ENCODE measurements at regions not wholly inside any gene's neighbourhood (a gene's known extent, or its start where the extent isn't known, plus 50 kb on each side); places are given as distances from the start of the nearest gene placed in this dataset.

DNA sequence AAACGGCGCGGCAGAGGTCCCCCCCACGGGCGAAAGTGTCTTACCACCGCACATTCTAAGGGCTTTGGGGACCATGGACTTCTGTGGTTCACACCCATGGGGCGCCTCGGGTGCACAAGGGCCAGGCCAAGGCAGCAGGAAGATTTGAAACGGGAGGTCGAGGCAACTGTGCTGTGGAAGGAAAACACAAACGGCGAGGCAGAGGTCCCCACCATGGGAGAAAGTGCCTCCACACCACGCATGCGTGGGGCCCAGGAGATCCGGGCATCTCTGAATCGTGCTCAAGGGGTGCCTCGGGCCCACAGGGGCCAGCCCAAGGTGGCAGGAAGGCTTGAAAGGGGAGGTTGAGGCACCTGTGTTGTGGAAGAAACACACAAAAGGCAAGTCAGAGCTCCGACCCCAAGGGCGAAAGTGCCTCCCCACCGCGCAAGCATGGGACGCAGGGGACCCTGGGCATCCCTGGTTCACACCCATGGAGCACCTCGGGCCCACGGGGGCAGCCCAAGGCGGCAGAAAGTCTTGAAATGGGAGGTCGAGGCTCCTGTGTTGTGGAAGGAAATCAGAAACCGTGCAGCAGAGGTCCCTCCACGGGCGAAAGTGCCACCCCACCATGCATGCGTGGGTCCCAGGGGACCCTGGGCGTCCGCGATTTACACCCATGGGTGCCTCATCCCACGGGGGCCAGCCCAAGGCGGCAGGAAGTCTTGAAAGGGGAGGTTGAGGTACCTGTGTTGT is 371.0 kb downstream of the ALG10 start:
- TF ChIP-seq EP300 (IDR thresholded peaks at IDR 0.05; ENCODE audit: borderline replicate concordance in 1 of 2, low read depth in 1 of 2, low read length in 1 of 2), result no peak
- no peak for TF ChIP-seq EZH2phosphoT487 (IDR thresholded peaks at IDR 0.05; ENCODE audit: borderline replicate concordance, low read depth)
- TF ChIP-seq, protein P1, sequence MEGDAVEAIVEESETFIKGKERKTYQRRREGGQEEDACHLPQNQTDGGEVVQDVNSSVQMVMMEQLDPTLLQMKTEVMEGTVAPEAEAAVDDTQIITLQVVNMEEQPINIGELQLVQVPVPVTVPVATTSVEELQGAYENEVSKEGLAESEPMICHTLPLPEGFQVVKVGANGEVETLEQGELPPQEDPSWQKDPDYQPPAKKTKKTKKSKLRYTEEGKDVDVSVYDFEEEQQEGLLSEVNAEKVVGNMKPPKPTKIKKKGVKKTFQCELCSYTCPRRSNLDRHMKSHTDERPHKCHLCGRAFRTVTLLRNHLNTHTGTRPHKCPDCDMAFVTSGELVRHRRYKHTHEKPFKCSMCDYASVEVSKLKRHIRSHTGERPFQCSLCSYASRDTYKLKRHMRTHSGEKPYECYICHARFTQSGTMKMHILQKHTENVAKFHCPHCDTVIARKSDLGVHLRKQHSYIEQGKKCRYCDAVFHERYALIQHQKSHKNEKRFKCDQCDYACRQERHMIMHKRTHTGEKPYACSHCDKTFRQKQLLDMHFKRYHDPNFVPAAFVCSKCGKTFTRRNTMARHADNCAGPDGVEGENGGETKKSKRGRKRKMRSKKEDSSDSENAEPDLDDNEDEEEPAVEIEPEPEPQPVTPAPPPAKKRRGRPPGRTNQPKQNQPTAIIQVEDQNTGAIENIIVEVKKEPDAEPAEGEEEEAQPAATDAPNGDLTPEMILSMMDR (IDR thresholded peaks at IDR 0.05), result no peak
- no peak for TF ChIP-seq TAF1 (IDR thresholded peaks at IDR 0.05; ENCODE audit: borderline replicate concordance, low read depth, low read length)
- TF ChIP-seq CHD2 (IDR thresholded peaks at IDR 0.05; ENCODE audit: low read length, partially characterized antibody), result no peak
- TF ChIP-seq, protein P2, sequence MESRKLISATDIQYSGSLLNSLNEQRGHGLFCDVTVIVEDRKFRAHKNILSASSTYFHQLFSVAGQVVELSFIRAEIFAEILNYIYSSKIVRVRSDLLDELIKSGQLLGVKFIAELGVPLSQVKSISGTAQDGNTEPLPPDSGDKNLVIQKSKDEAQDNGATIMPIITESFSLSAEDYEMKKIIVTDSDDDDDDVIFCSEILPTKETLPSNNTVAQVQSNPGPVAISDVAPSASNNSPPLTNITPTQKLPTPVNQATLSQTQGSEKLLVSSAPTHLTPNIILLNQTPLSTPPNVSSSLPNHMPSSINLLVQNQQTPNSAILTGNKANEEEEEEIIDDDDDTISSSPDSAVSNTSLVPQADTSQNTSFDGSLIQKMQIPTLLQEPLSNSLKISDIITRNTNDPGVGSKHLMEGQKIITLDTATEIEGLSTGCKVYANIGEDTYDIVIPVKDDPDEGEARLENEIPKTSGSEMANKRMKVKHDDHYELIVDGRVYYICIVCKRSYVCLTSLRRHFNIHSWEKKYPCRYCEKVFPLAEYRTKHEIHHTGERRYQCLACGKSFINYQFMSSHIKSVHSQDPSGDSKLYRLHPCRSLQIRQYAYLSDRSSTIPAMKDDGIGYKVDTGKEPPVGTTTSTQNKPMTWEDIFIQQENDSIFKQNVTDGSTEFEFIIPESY (IDR thresholded peaks at IDR 0.05; ENCODE audit: borderline replicate concordance, low read depth), result no peak
- no peak for TF ChIP-seq TCF12 (IDR thresholded peaks at IDR 0.05)
- TF ChIP-seq RFX5 (IDR thresholded peaks at IDR 0.05; ENCODE audit: low read length), result no peak
- TF ChIP-seq SMC3 (IDR thresholded peaks at IDR 0.05; ENCODE audit: low read depth, low read length), result no peak
- no peak for TF ChIP-seq MXI1 (IDR thresholded peaks at IDR 0.05; ENCODE audit: low read depth, low read length)
- TF ChIP-seq, protein P3, sequence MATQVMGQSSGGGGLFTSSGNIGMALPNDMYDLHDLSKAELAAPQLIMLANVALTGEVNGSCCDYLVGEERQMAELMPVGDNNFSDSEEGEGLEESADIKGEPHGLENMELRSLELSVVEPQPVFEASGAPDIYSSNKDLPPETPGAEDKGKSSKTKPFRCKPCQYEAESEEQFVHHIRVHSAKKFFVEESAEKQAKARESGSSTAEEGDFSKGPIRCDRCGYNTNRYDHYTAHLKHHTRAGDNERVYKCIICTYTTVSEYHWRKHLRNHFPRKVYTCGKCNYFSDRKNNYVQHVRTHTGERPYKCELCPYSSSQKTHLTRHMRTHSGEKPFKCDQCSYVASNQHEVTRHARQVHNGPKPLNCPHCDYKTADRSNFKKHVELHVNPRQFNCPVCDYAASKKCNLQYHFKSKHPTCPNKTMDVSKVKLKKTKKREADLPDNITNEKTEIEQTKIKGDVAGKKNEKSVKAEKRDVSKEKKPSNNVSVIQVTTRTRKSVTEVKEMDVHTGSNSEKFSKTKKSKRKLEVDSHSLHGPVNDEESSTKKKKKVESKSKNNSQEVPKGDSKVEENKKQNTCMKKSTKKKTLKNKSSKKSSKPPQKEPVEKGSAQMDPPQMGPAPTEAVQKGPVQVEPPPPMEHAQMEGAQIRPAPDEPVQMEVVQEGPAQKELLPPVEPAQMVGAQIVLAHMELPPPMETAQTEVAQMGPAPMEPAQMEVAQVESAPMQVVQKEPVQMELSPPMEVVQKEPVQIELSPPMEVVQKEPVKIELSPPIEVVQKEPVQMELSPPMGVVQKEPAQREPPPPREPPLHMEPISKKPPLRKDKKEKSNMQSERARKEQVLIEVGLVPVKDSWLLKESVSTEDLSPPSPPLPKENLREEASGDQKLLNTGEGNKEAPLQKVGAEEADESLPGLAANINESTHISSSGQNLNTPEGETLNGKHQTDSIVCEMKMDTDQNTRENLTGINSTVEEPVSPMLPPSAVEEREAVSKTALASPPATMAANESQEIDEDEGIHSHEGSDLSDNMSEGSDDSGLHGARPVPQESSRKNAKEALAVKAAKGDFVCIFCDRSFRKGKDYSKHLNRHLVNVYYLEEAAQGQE (IDR thresholded peaks at IDR 0.05; ENCODE audit: low read depth, low read length), result no peak
- TF ChIP-seq, protein P4, sequence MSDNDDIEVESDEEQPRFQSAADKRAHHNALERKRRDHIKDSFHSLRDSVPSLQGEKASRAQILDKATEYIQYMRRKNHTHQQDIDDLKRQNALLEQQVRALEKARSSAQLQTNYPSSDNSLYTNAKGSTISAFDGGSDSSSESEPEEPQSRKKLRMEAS (IDR thresholded peaks at IDR 0.05; ENCODE audit: low read depth), result no peak
